Fibroblast of gingiva (primary cell): ENCODE measurements at regions not wholly inside any gene's neighbourhood (a gene's known extent, or its start where the extent isn't known, plus 50 kb on each side); places are given as distances from the start of the nearest gene placed in this dataset.
A peak's percentile ranks its signal among the peaks of the same experiment; 100 is the strongest.
"Not testable (repeated sequence)": the region's sequence is repeated elsewhere in the genome, so short reads cannot be mapped to it uniquely, and the experiment has no call there.

Experiments used
- DNase-seq: peaks from one replicate; pipeline ENCODE4 v3.0.0-alpha.2; 2011; ENCODE audit warnings: low read depth

GRCh38 chr1:229158927-229159326, 112.0 kb upstream of the RAB4A start:
- no peak for DNase-seq

- no peak for DNase-seq
Observed at GRCh38 chr1:229159668-229160544, 111.0 kb upstream of the RAB4A start.

- DNase-seq: no peak
Observed at GRCh38 chr1:229161740-229162139, 109.2 kb upstream of the RAB4A start.

- DNase-seq: no peak
Observed at GRCh38 chr1:229162825-229163515, 107.9 kb upstream of the RAB4A start.

- DNase-seq: no peak
Observed at GRCh38 chr1:229164348-229164747, 106.6 kb upstream of the RAB4A start.

- DNase-seq: no peak
Observed at GRCh38 chr1:229164836-229165735, 105.8 kb upstream of the RAB4A start.

GRCh38 chr1:229167318-229167717, 103.6 kb upstream of the RAB4A start:
- no peak for DNase-seq

GRCh38 chr1:229169399-229169798, 101.5 kb upstream of the RAB4A start:
- DNase-seq: no peak

- no peak for DNase-seq
Observed at GRCh38 chr1:229170274-229170673, 100.6 kb upstream of the RAB4A start.

- no peak for DNase-seq
Observed at GRCh38 chr1:229170778-229171505, 100.0 kb upstream of the RAB4A start.

GRCh38 chr1:229171934-229172333, 99.0 kb upstream of the RAB4A start:
- DNase-seq: no peak

GRCh38 chr1:229173491-229174476, 97.1 kb upstream of the RAB4A start:
- not testable (repeated sequence) for DNase-seq

GRCh38 chr1:229175297-229175696, 95.6 kb upstream of the RAB4A start:
- DNase-seq: not testable (repeated sequence)

GRCh38 chr1:229176457-229176856, 94.5 kb upstream of the RAB4A start:
- DNase-seq: not testable (repeated sequence)

GRCh38 chr1:229180161-229180560, 90.8 kb upstream of the RAB4A start:
- no peak for DNase-seq

GRCh38 chr1:229181419-229181818, 89.5 kb upstream of the RAB4A start:
- no peak for DNase-seq

GRCh38 chr1:229183588-229183987, 87.3 kb upstream of the RAB4A start:
- no peak for DNase-seq

- no peak for DNase-seq
Observed at GRCh38 chr1:229184066-229184465, 86.8 kb upstream of the RAB4A start.

- DNase-seq: peak; percentile 85
Observed at GRCh38 chr1:229185963-229186362, 84.9 kb upstream of the RAB4A start.

GRCh38 chr1:229186373-229187056, 84.4 kb upstream of the RAB4A start:
- DNase-seq: no peak
